OCI-LY7 (cell line): ENCODE measurements at regions not wholly inside any gene's neighbourhood (a gene's known extent, or its start where the extent isn't known, plus 50 kb on each side); places are given as distances from the start of the nearest gene placed in this dataset.

Experiments
- EZH2phosphoT487 ChIP-seq: fragments of 200-600 bp; sonication (generic); IDR thresholded peaks from 2 replicates; pipeline ENCODE4 v1.6.1; 2018; ENCODE audit warnings: low read depth, borderline replicate concordance, mild to moderate bottlenecking, mixed run types, antibody characterized with exemption, low read length, moderate library complexity, mixed read lengths
- TF ChIP-seq, protein P1 (sequence below): fragments of 200-600 bp; sonication (generic); conservative IDR thresholded peaks from 2 replicates; pipeline ENCODE4 v1.5.1; 2014; ENCODE audit warnings: mild to moderate bottlenecking, antibody characterized with exemption, low read length, moderate library complexity, mixed read lengths

- TF ChIP-seq, protein P1, sequence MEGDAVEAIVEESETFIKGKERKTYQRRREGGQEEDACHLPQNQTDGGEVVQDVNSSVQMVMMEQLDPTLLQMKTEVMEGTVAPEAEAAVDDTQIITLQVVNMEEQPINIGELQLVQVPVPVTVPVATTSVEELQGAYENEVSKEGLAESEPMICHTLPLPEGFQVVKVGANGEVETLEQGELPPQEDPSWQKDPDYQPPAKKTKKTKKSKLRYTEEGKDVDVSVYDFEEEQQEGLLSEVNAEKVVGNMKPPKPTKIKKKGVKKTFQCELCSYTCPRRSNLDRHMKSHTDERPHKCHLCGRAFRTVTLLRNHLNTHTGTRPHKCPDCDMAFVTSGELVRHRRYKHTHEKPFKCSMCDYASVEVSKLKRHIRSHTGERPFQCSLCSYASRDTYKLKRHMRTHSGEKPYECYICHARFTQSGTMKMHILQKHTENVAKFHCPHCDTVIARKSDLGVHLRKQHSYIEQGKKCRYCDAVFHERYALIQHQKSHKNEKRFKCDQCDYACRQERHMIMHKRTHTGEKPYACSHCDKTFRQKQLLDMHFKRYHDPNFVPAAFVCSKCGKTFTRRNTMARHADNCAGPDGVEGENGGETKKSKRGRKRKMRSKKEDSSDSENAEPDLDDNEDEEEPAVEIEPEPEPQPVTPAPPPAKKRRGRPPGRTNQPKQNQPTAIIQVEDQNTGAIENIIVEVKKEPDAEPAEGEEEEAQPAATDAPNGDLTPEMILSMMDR, result no peak
- no peak for TF ChIP-seq EZH2phosphoT487
Observed at GRCh38 chr5:61965069-61965468, 340.9 kb upstream of the KIF2A start.
